Fibroblast of lung (primary cell): ENCODE measurements at regions not wholly inside any gene's neighbourhood (a gene's known extent, or its start where the extent isn't known, plus 50 kb on each side); places are given as distances from the start of the nearest gene placed in this dataset.

Experiments used
- EZH2 ChIP-seq: IDR thresholded peaks from 2 replicates; pipeline ENCODE4 v1.5.1; 2012; ENCODE audit warnings: low read length, control low read depth, mild to moderate bottlenecking; ENCODE audit errors: missing control alignments
- TF ChIP-seq, protein P1 (sequence below), 2 donors: IDR thresholded peaks in 1 of 2; conservative IDR thresholded peaks in 1 of 2; 1 replicate in 1 of 2; 2 replicates in 1 of 2; pipeline ENCODE4 v1.5.1; 2011 to 2012; ENCODE audit warnings: low read length in 2 of 2, control low read depth in 1 of 2, inconsistent platforms in 1 of 2, low read depth in 1 of 2, mild to moderate bottlenecking in 1 of 2

DNA sequence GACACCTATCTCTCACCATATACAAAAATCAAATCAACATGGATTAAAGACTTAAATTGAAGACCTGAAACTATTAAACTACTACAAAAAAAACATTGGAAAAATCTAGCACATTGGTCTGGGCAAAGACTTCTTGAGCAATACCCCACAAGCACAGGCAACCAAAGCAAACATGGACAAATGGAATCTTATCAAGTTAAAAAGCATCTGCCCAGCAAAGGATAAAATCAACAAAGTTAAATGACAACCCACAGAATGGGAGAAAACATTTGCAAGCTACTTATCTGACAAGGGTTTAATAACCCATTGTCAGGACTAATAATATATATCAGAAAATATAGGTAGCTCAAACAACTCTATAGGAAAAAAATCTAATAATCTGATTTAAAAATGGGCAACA lies 415.6 kb downstream of the KLHL13 start:
- TF ChIP-seq, protein P1, sequence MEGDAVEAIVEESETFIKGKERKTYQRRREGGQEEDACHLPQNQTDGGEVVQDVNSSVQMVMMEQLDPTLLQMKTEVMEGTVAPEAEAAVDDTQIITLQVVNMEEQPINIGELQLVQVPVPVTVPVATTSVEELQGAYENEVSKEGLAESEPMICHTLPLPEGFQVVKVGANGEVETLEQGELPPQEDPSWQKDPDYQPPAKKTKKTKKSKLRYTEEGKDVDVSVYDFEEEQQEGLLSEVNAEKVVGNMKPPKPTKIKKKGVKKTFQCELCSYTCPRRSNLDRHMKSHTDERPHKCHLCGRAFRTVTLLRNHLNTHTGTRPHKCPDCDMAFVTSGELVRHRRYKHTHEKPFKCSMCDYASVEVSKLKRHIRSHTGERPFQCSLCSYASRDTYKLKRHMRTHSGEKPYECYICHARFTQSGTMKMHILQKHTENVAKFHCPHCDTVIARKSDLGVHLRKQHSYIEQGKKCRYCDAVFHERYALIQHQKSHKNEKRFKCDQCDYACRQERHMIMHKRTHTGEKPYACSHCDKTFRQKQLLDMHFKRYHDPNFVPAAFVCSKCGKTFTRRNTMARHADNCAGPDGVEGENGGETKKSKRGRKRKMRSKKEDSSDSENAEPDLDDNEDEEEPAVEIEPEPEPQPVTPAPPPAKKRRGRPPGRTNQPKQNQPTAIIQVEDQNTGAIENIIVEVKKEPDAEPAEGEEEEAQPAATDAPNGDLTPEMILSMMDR (conservative IDR thresholded peaks at IDR 0.05 in 1 of 2, IDR thresholded peaks at IDR 0.05 in 1 of 2; ENCODE audit: low read depth in 1 of 2, low read length in 2 of 2), result no peak
- TF ChIP-seq EZH2, result no peak
